Peyer's patch (tissue), 4 donors: ENCODE measurements at regions not wholly inside any gene's neighbourhood (a gene's known extent, or its start where the extent isn't known, plus 50 kb on each side); places are given as distances from the start of the nearest gene placed in this dataset.

Experiments used
- POLR2A ChIP-seq, 2 donors: fragments of 450-650 bp; IDR thresholded peaks; one replicate each; pipeline ENCODE4 v1.5.1; 2017; ENCODE audit warnings: antibody characterized with exemption in 2 of 2, mild to moderate bottlenecking in 2 of 2, moderate library complexity in 2 of 2
- TF ChIP-seq, protein P1 (sequence below), 6 experiments: fragments of 450-650 bp in 4 of 6; fragments of 200-600 bp in 2 of 6; sonication (generic) in 1 of 6; IDR thresholded peaks; one replicate each; pipeline ENCODE4 v1.5.1; 2017 to 2019; ENCODE audit warnings: antibody characterized with exemption in 6 of 6, mild to moderate bottlenecking in 3 of 6, moderate library complexity in 1 of 6

DNA sequence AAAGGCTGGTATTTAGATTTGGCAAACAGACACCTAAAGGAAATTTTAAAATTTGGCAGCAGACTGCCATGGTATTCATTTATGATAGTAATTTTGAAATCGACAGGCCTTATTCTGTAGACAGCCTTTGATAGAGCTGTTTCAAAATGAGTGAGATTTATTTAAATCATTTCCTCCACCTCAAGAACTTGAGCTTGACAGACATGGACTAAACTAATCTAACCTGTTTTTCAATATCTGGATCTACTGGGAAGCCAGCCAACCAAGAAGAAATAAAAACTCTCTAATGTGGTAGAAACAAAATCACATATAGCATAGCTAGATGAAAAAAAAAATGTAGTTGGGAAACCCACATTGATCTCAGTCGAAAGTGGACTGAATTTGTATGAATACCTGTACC lies 56.9 kb upstream of the RASA1 start:
- TF ChIP-seq, protein P1, sequence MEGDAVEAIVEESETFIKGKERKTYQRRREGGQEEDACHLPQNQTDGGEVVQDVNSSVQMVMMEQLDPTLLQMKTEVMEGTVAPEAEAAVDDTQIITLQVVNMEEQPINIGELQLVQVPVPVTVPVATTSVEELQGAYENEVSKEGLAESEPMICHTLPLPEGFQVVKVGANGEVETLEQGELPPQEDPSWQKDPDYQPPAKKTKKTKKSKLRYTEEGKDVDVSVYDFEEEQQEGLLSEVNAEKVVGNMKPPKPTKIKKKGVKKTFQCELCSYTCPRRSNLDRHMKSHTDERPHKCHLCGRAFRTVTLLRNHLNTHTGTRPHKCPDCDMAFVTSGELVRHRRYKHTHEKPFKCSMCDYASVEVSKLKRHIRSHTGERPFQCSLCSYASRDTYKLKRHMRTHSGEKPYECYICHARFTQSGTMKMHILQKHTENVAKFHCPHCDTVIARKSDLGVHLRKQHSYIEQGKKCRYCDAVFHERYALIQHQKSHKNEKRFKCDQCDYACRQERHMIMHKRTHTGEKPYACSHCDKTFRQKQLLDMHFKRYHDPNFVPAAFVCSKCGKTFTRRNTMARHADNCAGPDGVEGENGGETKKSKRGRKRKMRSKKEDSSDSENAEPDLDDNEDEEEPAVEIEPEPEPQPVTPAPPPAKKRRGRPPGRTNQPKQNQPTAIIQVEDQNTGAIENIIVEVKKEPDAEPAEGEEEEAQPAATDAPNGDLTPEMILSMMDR (IDR thresholded peaks at IDR 0.05) = no peak
- no peak for TF ChIP-seq POLR2A (IDR thresholded peaks at IDR 0.05)
